Hematopoietic multipotent progenitor cell treated with erythropoietin and hydrocortisone succinate and interleukin-3 and kit ligand, for 6 days (in vitro differentiated cells): ENCODE measurements at regions not wholly inside any gene's neighbourhood (a gene's known extent, or its start where the extent isn't known, plus 50 kb on each side); places are given as distances from the start of the nearest gene placed in this dataset.
A peak's percentile ranks its signal among the peaks of the same experiment; 100 is the strongest.

ENCODE experiments used
- DNase-seq: peaks from one replicate; pipeline ENCODE4 v3.0.0-alpha.2; 2015

DNA sequence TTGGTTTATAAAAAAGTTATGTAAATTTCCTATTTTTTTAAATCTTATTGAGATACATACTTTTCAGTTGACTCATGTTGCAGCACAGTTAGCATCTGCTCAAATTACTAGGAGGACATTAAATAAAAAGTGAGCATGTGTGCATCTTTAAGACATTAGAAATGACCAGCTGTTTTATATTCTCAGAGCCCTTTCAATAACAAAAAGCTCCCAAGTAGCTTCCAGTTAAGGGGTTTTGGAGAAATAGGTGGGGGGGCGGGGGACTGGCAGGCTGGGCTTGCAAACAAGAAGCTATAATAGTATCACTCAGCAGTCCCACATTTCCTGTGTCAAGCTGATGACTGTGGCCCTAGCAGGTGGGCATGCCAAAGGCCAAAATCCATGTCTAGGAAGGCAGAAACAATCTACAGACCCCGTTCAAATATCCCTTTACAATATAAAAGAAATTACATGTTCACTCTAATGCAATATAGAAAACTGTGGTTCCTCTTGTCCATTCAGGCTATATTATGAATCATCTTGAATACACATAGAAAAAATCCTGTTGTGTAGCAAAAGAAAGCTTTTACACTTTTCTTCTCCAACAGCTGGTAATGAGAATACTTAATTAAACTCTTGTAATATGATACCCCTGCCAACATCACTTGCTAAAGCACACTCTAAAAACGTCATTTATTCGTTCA, 1713.2 kb upstream of the SLC10A2 start:
- DNase-seq, result no peak

DNA sequence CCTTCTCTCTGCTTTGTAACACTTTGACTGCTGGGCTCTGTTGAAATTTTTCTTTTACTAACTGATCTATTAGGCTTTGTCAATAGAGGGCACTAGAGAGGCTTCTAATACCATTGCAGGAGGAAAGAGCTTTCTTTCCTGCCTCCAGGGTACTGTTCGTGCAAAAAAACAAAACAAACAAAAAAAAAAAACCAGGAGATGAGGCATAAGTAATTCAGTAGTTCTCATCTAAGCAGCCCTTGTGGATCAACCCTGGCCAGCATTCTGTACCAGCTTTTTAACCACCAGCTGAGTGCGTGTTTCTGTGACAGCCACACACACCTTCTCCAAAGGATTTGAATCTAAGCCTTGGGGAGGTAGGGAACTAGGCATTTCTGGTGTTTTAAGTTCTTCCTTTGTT, 1707.6 kb upstream of the SLC10A2 start:
- DNase-seq, result peak; percentile 81

DNA sequence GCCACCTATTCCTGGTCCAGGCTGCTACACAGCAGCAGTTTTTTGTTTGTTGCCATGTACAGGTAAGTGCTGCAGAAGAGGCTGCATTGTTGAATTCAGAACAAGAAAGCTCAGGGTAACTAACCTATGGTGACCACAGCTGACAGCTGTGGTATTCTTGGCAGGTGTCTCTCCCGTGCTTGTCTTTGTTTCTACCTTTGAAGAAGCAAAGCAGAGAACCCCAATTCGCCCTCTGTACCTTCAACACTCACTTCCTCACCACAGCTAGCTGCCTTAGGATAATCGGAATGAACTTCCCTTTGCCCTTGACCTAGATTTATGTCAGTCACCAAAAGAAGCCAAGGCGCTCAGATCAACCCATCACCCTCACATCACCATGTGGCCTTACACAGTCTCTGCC, 1703.3 kb upstream of the SLC10A2 start:
- DNase-seq, result no peak

DNA sequence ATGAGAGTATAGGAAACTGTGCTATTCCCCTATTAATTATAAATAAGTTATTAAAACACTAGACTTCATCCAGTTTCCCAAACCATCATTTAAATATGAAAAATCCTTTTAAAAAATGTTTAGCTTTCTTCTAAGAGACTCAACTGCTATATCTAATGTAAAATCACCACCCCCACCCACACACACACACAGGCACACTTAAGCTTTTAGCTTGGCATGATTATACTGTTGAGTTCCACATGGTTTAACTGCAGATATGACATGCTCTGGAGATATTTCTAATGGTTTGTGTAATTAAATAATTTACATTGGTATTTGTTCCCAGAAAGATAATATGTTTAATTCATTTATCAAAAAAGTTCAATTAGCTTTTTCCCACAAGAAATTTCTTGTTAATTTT, 1700.1 kb upstream of the SLC10A2 start:
- no peak for DNase-seq

DNA sequence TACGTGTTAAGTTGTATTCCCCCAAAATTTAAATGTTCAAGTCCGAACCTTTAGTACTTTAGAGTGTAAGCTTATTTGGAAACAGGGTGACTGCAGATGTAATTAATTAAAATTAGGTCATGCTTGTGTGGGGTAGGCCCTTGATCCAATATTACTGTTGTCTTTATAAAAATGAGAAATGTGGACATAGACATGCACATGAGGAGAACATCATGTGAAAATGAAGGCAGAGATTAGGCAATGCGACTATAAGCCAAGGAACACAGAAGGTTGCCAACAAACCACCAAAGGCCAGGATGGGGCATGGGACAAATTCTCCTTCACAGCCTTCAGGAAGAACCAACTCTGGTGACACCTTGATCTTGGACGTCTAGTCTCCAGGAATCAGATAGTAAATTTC, 1698.4 kb upstream of the SLC10A2 start:
- DNase-seq, result no peak

DNA sequence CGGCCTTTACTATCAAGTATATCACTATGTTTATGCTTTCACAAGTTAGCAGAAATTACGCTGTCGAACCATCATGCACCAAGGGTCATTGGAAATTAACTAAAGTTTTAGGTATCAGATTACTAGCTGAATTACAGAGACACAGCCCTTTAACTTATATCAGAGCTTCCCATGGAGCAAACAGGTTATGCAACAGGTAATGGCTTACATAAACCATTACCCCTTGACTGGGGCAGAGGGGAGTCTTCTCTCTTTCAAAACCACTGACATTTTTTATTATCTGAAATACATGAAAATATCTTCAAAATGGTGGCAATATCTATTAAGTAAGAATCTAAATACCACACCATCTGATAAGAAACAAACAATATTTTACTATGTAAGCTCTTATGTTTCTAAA, 1692.9 kb upstream of the SLC10A2 start:
- peak; percentile 13 for DNase-seq

DNA sequence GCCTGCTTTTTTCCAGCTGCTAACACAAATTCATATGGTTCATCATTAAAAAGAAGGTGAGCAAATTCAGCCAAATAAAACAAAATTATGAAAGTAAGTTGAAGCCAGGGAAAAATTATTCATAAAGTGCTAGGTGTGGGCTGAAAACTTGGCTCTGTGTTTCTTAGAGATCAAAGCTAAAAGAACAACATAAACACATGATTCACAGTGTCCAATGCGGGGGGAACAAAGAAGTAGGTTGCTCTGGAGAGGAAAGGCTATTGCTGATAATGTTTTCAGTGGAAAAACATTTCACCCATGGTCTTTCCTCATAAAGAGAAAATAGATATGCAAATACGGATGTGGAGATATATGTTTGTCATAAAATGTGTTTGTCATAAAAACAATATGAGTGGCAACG, 1691.5 kb upstream of the SLC10A2 start:
- DNase-seq, result no peak

DNA sequence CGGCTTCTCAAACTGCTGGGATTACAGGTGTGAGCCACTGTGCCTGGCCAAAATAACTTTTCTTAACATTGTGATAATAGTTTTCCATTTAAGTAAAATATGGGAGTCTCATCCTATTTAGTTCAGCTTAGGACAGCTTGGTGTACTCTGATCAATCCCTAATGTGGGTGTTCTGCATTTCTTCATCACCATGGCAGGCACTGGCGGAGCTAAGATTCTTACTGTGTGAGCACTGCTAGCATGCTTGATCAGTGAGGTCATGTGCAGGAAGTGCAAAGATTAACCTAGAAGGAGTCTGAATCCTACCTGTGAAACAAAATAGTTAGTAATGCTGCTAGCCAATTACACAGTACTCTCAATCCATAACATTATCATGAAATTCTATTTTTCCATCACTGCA, 1684.2 kb upstream of the SLC10A2 start:
- no peak for DNase-seq

DNA sequence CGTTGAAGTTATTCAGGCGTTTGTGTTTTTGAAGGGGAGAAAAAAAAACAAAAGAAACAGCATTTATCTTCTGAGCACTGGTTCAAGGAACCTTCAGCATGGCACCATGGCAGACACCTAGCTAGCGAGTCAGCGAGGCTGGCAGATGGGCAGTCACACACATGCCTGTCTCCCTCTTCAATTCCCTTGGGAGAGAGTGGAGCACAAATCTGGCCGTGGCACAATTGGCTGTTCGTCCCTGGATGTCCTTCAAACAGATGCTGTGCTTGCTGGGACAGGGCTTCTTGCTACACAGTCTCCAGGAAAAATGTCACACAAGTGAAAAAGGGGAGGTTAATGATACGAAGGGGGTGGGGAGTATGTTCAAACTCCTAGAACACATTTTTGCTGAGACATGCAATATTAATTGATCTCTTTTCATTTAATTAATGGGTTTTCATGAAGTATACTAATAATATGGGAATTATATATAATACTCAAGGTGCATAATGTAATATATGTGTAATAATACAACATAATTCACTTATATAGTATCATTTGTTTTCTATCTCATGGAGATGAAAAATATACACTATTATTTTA, 1674.5 kb upstream of the SLC10A2 start:
- no peak for DNase-seq

DNA sequence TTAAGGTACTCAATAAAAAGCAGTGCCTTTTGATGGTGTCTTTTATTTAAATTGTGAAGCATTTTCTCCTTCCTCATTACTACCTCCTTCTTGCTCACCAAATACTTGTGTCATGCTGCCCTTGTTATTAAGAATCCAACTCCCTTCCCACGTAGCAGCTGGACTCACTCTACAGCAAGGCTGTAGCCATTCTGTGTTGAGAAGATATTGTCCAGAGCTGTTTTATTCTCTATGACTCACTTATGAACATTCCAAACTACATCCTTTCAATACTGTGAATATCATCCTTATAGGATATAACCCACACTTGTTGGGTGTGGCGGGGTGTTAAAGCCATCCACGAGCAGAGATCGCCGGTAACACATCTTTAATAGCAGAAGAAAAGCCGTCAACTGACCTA, 1671.5 kb upstream of the SLC10A2 start:
- no peak for DNase-seq

DNA sequence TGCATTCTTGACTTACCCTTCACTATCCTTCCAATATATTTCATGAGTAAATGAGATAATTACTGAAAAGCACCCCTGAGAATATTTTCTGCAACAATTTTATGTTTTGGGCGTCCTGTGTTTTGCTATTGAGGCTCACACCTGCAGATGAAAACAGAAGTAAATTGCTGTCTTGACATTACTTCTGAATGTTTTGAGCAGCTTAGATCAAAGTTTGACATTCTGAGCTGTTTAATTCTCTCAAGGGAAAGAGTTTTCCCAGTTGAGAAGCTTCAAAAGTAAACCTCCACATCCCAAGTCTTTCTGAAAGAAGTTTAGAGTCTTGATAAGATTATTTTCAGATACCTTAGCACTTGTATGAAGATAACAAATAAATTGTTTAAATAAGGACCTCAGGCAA, 1667.2 kb upstream of the SLC10A2 start:
- no peak for DNase-seq

DNA sequence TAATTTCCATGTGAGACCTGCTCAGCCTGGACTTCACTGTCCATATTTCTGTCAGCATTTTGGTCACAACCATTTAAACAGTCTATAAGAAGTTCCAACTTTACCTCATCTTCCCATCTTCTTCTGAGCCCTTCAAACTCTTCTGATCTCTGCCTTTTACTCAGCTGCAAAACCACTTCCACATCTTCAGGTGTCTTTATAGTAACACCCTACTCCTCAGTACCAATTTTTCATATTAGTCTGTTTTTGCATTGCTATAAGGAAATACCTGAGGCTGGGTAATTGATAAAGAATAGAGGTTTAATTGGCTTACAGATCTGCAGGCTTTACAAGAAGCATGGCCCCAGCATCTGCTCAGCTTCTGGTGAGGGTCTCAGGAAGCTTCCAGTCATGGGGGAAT, 1648.9 kb upstream of the SLC10A2 start:
- DNase-seq, result no peak

DNA sequence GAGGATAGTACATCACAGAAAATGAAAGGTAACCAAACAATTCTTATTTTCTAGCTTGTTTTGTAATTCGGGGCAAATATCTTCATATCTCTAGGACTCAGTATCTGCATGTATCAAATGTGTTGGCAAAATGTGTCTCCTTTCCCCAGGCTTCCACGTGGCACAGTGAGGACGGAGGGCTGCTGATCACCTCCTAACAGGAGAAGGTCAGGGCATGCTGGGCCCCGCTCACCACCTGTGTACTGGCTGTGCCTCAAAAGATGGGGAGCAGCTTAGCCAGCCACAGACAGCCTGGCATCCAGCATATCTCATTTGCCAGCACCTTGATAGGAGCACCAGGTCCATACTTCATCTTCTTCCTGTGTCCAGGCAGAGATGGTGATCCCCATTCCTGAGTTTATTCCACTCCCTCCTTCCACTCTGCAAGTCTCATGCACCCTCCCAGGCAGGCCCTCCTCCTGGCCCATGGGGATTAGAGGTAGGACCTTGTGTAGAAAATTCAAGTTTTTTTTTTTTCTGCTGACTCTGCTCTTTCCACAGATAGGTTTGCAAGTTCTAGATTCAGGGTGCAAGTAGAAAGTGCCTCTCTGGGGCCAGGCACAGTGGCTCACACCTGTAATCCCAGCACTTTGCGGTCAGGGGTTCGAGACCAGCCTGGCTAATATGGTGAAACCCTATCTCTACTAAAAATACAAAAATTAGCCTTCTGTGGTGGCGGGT, 1639.0 kb upstream of the SLC10A2 start:
- no peak for DNase-seq

DNA sequence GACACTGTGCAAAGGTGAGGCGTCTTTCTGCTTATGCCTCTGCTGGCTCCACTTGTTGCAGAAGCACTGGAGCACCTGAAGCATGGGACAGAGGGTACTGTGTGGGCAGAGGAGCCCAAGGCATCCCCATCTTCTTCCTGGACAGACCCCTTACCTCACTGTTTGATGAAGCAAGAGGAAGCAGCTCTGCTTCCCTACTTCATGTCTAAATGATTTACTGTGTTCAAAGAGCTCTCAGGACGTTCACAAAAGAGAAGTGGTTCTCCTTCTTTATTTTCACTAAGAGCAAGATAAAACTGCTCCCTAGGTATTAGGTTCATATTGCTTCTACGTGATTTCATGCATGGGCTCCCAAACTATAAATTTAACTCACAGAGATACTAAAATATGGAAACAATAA, 1635.4 kb upstream of the SLC10A2 start:
- DNase-seq, result peak; percentile 9

DNA sequence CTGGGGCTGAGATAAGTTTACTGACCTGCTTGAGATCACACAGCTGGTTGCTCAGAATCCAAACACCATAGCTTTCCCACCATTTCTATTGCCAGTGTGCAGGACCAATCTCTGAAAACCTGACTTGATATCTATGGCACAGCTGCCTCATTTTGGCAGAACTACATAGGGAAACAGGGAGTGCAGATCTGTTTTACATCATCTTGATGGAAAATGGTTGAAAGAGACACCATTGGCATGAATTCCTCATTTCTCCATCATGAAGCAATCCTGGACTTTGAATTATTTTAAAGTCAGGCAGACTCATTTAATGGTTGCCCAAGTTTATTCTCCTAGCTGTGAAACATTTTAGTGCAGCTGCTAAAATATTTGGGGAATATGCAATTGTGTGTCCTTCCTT, 1628.2 kb upstream of the SLC10A2 start:
- DNase-seq, result no peak

DNA sequence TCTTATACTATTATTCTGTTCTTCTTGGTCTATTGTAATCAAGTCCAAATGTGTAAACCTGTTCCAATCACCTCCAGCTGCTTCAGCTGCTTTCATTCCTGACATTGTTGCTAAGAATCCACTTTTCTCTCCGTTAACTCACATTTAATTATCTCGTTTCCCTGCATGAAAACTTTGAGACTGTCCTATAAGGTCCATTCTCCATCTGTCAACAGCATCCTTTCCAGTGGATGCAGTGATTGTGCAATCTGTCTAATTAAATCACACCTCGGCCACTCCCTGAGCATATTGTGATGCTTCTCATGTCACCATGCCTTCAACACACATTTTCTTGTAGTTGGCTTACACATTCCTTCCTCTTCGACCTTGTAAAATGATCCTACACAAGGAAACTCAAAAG, 1626.9 kb upstream of the SLC10A2 start:
- DNase-seq, result no peak

DNA sequence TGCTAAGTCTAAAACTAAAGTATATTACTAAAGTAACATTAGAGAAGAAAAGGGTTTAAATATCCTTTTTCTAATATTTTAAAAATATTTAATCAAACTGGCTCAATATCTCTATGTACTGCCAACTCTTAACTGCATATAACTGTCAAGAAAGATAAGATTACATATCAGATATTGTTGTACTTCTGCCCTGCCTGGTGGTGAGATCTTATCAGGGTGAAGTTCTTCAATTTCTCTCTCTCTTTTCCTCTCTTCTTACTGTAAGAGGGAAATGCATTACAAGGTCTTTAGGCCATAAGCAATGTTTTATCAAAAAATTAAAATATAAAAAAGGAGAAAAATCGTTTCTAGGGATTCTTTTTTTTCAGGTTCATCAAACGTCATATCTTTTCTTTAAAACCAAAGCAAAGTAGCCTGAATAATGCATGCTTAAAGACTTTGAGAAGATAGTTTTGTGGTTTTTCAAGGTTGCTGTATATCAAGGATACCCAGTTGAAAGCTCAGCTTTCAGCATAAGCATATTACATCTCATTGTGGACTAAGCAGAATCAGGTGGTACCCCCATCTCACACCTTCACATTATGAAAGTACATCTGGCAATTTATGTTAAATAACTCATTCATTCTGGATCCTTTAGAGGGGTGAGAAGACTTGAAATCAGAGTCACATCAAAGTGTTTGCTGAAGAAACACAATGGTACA, 1625.7 kb upstream of the SLC10A2 start:
- DNase-seq, result peak; percentile 58

DNA sequence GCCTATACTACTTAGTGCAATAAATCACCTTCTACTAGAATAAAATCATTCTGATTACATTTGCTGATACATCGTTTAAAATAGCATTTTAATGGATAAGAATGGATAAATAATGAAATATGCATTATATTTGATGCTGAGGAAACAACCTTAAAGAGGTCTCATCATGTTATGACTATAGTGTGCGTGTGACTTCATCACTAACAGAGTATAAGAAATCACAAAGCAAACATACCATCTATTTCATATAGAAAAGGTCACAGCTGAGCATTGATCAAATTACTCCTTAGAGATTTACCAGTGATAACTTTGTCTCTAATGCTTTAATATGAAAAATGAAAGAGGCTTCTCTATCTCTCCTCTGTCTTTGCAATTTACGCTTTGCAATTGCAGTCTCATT, 1620.3 kb upstream of the SLC10A2 start:
- DNase-seq, result no peak

DNA sequence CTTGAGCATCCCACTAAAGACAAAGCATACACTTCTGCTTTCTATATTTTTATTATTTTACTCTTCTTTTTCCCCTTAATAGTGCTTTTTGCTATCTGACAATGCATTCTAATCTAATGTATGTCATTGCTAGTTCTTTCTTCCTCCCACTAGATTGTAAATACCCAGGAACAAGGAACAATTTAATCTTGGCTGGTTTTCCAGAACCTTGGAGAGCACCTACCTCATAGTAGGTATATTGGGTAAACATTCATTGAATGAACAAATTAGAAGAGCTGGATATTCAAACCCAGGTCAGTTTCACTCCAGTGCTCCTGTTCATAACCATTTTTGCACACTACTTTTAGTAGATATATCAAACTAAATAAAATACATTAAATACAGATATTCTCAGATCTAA, 1617.6 kb upstream of the SLC10A2 start:
- DNase-seq, result no peak

DNA sequence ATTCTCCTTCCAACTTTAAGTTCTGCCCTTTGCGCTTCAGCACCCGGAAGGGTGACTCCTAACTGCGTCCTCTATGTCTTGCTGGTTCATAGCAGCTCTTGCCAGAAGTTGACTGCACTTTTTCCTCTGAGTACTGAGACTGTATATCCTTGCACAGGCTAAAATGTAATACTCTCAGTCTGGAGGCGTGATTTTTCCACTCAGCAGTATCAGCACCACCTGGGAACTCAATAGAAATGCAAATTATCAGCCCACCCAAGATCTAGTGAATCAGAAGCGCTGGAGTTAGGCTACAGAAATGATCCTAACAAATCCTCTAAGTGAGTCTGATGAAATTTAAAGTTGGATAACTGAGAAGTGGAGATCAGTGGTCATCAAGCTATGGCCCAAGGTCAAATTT, 1611.9 kb upstream of the SLC10A2 start:
- DNase-seq, result no peak

DNA sequence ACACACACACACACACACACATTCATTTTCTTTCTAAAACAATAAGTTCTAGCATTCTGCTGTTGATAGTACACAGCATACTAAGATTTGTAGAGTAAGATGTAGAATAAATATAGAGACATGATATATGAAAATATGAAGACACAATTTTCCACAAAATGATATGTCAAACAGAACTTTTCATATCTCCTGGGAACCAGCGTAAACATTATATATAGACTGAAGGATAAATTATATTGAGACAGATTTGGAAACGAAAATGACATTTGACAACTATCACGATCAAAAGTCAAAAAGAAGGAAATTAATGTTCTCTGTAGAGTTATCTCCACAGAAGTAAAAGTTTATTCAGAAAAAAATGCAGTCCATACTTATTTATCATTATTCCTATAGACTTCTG, 1605.7 kb upstream of the SLC10A2 start:
- no peak for DNase-seq

DNA sequence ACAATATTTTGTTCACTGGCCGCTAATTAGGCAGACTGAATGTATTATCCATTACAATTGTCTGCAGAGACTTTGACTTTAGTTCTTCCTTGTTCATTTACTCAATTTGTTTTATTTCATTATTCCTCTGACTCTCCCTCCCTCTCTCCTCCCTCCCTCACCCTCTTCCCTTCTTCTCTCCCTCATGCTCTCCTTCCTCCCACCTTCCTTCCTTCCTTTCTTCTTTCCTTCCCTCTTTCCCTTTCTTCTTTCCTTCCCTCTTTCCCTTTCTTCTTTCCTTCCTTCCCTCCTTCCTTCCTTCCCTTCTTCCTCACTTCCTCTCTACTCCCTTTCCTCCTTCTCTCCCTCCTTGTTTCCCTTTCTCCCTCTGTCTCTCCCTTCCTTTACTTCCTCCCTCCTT, 1591.0 kb upstream of the SLC10A2 start:
- DNase-seq, result no peak

DNA sequence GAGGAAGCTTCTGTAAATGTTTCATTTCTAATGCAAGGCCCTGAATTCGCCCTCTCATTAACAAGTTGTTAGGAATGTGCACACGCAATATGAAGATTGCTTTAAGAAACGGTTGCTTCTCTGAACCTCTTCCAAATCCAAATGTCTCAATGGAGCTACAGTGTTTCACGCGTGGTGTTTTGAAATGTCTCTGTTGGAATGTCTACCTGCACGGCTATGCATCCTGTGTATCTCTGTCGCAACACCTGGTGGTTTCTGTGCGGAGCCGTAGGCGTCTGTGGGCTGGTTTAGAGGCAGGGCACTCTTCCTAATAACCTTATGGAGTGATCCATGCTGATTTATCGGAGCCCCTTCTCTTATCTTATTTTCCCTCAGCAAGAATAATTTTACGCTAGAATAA, 1584.2 kb upstream of the SLC10A2 start:
- DNase-seq, result no peak

DNA sequence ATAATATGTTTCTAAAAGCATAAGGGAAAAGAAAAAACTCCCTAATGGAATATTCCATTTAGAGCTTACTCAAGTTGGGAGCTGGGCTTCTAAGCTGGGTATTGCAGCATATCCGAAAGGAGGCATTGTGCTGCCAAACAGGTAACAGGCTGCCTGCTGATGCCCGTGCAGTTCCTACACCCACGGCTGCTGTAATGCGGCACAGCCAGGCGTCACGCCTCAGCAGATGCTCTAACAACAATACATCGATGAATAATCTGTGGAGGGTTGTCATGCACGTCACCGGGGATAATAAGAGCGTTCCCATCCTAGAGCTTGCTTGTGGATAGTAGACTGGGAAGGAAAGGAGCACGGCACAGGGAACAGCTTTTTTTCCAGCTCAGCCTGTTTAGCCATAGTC, 1582.1 kb upstream of the SLC10A2 start:
- DNase-seq, result no peak
